ENCODE measurements at regions not wholly inside any gene's neighbourhood (a gene's known extent, or its start where the extent isn't known, plus 50 kb on each side); places are given as distances from the start of the nearest gene placed in this dataset.

DNA sequence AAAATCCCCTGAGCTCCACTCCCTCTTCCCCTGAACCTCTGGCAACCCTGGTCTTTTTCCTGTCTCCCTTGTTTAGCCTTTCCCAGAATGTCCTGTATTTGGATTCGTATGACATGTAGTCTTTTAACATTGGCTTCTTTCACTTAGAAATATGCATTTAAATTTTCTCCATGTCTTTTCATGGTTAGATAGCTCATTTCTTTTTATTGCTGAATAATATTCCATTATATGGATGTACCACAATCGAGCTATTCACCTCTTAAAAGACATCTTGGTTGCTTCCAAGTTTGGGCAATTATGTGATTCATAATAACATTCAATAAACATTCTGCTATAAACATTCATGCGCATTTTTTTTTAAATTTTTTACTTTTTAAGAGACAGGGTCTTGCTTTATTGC, 99.6 kb upstream of the ZNF536 start:
- Histone ChIP-seq H3K9ac (no peak overlapping the region), H4K20me1 (ENCODE audit: insufficient read depth) (no peaks in the 10 kb centered on the region), H3F3A (replicated peaks; ENCODE audit: insufficient read depth) (no peaks in the 10 kb centered on the region), H3K79me2 (ENCODE audit: insufficient read depth) (no peaks in the 10 kb centered on the region), H3K4me2 (no peak overlapping the region), H3K4me1 (ENCODE audit: control insufficient read depth in 1 of 2, insufficient read depth in 2 of 2, low read depth in 1 of 2, low read length in 1 of 2) (no peaks in the 10 kb centered on the region; a peak in 1 of 4 replicates), H3K9me2 (no peaks in the 10 kb centered on the region), H3K27me3 (ENCODE audit: insufficient read depth) (no peaks in the 10 kb centered on the region), H3K36me3 (replicated peaks in 1 of 2; ENCODE audit: control insufficient read depth in 1 of 2, insufficient read depth in 2 of 2, low read length in 1 of 2) (no peaks in the 10 kb centered on the region), H2AFZ (ENCODE audit: low read depth) (no peak overlapping the region), H3K4me3 (ENCODE audit: low read depth in 2 of 2, low read length in 1 of 2) (no peak overlapping the region), H3K27ac (ENCODE audit: low read depth in 2 of 2, low read length in 1 of 2) (no peak overlapping the region), H3K9me3 (peaks cover 8% of the 10 kb centered on the region; the same call in 1 of the 2 replicates)
- POLR2A ChIA-PET = no interaction called here
- 14% methylated on average over 3 of the region's 3 CpGs for WGBS (ENCODE audit: low lambda C conversion rate)
- TF ChIP-seq RCOR1 (IDR thresholded peaks at IDR 0.05; ENCODE audit: low read length) (no peak), FOSL2 (IDR thresholded peaks at IDR 0.05; ENCODE audit: borderline replicate concordance, low read depth) (no peak), MXI1 (IDR thresholded peaks at IDR 0.05; ENCODE audit: low read depth, low read length) (no peak), YY1 (IDR thresholded peaks at IDR 0.05; ENCODE audit: low read depth) (no peak), GATA2 (CRISPR knock-in tag; IDR thresholded peaks at IDR 0.05) (no peak), TEAD4 (IDR thresholded peaks at IDR 0.05; ENCODE audit: borderline replicate concordance, insufficient read depth) (no peak), JUND (IDR thresholded peaks at IDR 0.05) (no peak)
- TF ChIP-seq, protein P1, sequence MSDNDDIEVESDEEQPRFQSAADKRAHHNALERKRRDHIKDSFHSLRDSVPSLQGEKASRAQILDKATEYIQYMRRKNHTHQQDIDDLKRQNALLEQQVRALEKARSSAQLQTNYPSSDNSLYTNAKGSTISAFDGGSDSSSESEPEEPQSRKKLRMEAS (IDR thresholded peaks at IDR 0.05; ENCODE audit: low read depth) = no peak
- TF ChIP-seq, protein P2, sequence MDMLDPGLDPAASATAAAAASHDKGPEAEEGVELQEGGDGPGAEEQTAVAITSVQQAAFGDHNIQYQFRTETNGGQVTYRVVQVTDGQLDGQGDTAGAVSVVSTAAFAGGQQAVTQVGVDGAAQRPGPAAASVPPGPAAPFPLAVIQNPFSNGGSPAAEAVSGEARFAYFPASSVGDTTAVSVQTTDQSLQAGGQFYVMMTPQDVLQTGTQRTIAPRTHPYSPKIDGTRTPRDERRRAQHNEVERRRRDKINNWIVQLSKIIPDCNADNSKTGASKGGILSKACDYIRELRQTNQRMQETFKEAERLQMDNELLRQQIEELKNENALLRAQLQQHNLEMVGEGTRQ (IDR thresholded peaks at IDR 0.05; ENCODE audit: borderline replicate concordance, low read depth, low read length) = no peak
- no peak for DNase-seq
- CTCF ChIA-PET = interaction anchor here (0.7 kb wide), 1 partner anchor 21 kb away, joined by 4 read pairs; no protein-coding TSS in a partner anchor

DNA sequence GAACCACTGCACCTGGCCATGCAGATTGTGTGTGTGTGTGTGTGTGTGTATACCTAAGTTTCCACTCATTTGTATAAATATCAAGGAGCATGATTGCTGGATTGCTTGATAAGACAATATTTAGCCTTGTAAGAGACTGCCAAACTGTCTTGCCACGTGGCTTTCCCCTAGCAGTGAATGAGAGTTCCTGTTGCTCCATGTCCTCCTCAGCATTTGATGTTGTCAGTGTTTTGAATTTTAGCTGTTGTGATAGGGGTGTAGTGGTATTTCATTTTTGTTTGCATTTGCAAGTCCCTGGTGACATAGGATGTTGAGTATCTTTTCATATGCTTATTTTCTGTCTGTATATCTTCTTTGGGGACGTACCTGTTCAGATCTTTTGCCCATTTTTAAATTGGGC, 99.0 kb upstream of the ZNF536 start:
- Histone ChIP-seq H3F3A (replicated peaks; ENCODE audit: insufficient read depth) (no peaks in the 10 kb centered on the region), H3K9ac (no peak overlapping the region), H3K27ac (ENCODE audit: low read depth in 2 of 2, low read length in 1 of 2) (no peak overlapping the region), H3K9me2 (no peaks in the 10 kb centered on the region), H4K20me1 (ENCODE audit: insufficient read depth) (no peaks in the 10 kb centered on the region), H3K36me3 (replicated peaks in 1 of 2; ENCODE audit: control insufficient read depth in 1 of 2, insufficient read depth in 2 of 2, low read length in 1 of 2) (no peaks in the 10 kb centered on the region), H3K4me1 (ENCODE audit: control insufficient read depth in 1 of 2, insufficient read depth in 2 of 2, low read depth in 1 of 2, low read length in 1 of 2) (no peaks in the 10 kb centered on the region; a peak in 1 of 4 replicates), H3K4me2 (no peak overlapping the region), H3K79me2 (ENCODE audit: insufficient read depth) (no peaks in the 10 kb centered on the region), H2AFZ (ENCODE audit: low read depth) (no peak overlapping the region), H3K27me3 (ENCODE audit: insufficient read depth) (no peaks in the 10 kb centered on the region), H3K4me3 (ENCODE audit: low read depth in 2 of 2, low read length in 1 of 2) (no peak overlapping the region), H3K9me3 (peaks cover 8% of the 10 kb centered on the region; the same call in 1 of the 2 replicates)
- 1% methylated on average over 2 of the region's 2 CpGs for WGBS (ENCODE audit: low lambda C conversion rate)
- no peak for DNase-seq
- TF ChIP-seq GABPA (IDR thresholded peaks at IDR 0.05; ENCODE audit: low read depth) = no peak
- TF ChIP-seq, protein P1 (IDR thresholded peaks at IDR 0.05; ENCODE audit: low read depth) = no peak
- TF ChIP-seq CHD2 (IDR thresholded peaks at IDR 0.05; ENCODE audit: low read length, partially characterized antibody) = no peak
- no peak for TF ChIP-seq JUND (IDR thresholded peaks at IDR 0.05)
- TF ChIP-seq, protein P3, sequence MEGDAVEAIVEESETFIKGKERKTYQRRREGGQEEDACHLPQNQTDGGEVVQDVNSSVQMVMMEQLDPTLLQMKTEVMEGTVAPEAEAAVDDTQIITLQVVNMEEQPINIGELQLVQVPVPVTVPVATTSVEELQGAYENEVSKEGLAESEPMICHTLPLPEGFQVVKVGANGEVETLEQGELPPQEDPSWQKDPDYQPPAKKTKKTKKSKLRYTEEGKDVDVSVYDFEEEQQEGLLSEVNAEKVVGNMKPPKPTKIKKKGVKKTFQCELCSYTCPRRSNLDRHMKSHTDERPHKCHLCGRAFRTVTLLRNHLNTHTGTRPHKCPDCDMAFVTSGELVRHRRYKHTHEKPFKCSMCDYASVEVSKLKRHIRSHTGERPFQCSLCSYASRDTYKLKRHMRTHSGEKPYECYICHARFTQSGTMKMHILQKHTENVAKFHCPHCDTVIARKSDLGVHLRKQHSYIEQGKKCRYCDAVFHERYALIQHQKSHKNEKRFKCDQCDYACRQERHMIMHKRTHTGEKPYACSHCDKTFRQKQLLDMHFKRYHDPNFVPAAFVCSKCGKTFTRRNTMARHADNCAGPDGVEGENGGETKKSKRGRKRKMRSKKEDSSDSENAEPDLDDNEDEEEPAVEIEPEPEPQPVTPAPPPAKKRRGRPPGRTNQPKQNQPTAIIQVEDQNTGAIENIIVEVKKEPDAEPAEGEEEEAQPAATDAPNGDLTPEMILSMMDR (IDR thresholded peaks at IDR 0.05) = no peak
- no peak for TF ChIP-seq YY1 (IDR thresholded peaks at IDR 0.05; ENCODE audit: low read depth)
- no peak for TF ChIP-seq ELF1 (IDR thresholded peaks at IDR 0.05)
- TF ChIP-seq, protein P4, sequence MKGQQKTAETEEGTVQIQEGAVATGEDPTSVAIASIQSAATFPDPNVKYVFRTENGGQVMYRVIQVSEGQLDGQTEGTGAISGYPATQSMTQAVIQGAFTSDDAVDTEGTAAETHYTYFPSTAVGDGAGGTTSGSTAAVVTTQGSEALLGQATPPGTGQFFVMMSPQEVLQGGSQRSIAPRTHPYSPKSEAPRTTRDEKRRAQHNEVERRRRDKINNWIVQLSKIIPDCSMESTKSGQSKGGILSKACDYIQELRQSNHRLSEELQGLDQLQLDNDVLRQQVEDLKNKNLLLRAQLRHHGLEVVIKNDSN (IDR thresholded peaks at IDR 0.05; ENCODE audit: borderline replicate concordance, low read depth) = no peak
- TF ChIP-seq RXRA (IDR thresholded peaks at IDR 0.05; ENCODE audit: borderline replicate concordance, low read depth) = no peak
- no peak for TF ChIP-seq EZH2phosphoT487 (IDR thresholded peaks at IDR 0.05; ENCODE audit: borderline replicate concordance, low read depth)
- TF ChIP-seq FOXJ3 (CRISPR knock-in tag; IDR thresholded peaks at IDR 0.05) = no peak
- no peak for TF ChIP-seq SIN3A (IDR thresholded peaks at IDR 0.05; ENCODE audit: borderline replicate concordance, low read depth, low read length)
- no peak for TF ChIP-seq POLR2AphosphoS5 (IDR thresholded peaks at IDR 0.05; ENCODE audit: low read depth, low read length)
- TF ChIP-seq MEF2A (IDR thresholded peaks at IDR 0.05; ENCODE audit: borderline replicate concordance, low read depth) = no peak
- TF ChIP-seq, protein P5, sequence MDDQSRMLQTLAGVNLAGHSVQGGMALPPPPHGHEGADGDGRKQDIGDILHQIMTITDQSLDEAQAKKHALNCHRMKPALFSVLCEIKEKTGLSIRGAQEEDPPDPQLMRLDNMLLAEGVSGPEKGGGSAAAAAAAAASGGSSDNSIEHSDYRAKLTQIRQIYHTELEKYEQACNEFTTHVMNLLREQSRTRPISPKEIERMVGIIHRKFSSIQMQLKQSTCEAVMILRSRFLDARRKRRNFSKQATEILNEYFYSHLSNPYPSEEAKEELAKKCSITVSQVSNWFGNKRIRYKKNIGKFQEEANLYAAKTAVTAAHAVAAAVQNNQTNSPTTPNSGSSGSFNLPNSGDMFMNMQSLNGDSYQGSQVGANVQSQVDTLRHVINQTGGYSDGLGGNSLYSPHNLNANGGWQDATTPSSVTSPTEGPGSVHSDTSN (IDR thresholded peaks at IDR 0.05) = no peak
- ChIA-PET CTCF (no interaction called here), POLR2A (no interaction called here)

All from SK-N-SH (cell line).